ENCODE measurements at regions not wholly inside any gene's neighbourhood (a gene's known extent, or its start where the extent isn't known, plus 50 kb on each side); places are given as distances from the start of the nearest gene placed in this dataset.
A peak's percentile ranks its signal among the peaks of the same experiment; 100 is the strongest.

- H3K4me3 Mint-ChIP-seq (ENCODE audit: low read depth): no peak overlapping the region
Measured at GRCh38 chr9:695252-695651, 146.2 kb upstream of the DMRT1 start.

GRCh38 chr9:696332-697323 is 144.9 kb upstream of the DMRT1 start:
- Mint-ChIP-seq H3K27ac (peak overlapping the region; percentile 3), H3K4me3 (ENCODE audit: low read depth) (no peak overlapping the region), H3K9me3 (ENCODE audit: low read depth) (no peaks in the 10 kb centered on the region), H3K27me3 (no peaks in the 10 kb centered on the region), H3K36me3 (ENCODE audit: insufficient read depth) (peaks cover 3% of the 10 kb centered on the region), H3K4me1 (ENCODE audit: low read depth) (peaks cover 45% of the 10 kb centered on the region)
- no peak for DNase-seq (ENCODE audit: low spot score, unreplicated experiment)
- TF ChIP-seq CTCF (IDR thresholded peaks at IDR 0.05; ENCODE audit: unreplicated experiment): no peak

More at GRCh38 chr9:695252-695651, 146.2 kb upstream of the DMRT1 start:
- peaks cover 47% of the 10 kb centered on the region for H3K4me1 Mint-ChIP-seq (ENCODE audit: low read depth)
- H3K36me3 Mint-ChIP-seq (ENCODE audit: insufficient read depth): peaks cover 2% of the 10 kb centered on the region
- peak overlapping the region; percentile 76 for H3K27ac Mint-ChIP-seq
- TF ChIP-seq CTCF (IDR thresholded peaks at IDR 0.05; ENCODE audit: unreplicated experiment): no peak
- no peaks in the 10 kb centered on the region for H3K27me3 Mint-ChIP-seq
- H3K9me3 Mint-ChIP-seq (ENCODE audit: low read depth): no peaks in the 10 kb centered on the region
- no peak for DNase-seq (ENCODE audit: low spot score, unreplicated experiment)

GRCh38 chr9:698276-698675 is 143.2 kb upstream of the DMRT1 start:
- Mint-ChIP-seq H3K36me3 (ENCODE audit: insufficient read depth) (peaks cover 6% of the 10 kb centered on the region), H3K9me3 (ENCODE audit: low read depth) (no peaks in the 10 kb centered on the region), H3K4me3 (ENCODE audit: low read depth) (no peak overlapping the region), H3K4me1 (ENCODE audit: low read depth) (peaks cover 35% of the 10 kb centered on the region), H3K27ac (peak overlapping the region; percentile 21), H3K27me3 (no peaks in the 10 kb centered on the region)
- TF ChIP-seq CTCF (IDR thresholded peaks at IDR 0.05; ENCODE audit: unreplicated experiment): no peak
- no peak for DNase-seq (ENCODE audit: low spot score, unreplicated experiment)

GRCh38 chr9:698954-699353 is 142.5 kb upstream of the DMRT1 start:
- H3K4me3 Mint-ChIP-seq (ENCODE audit: low read depth): no peak overlapping the region

GRCh38 chr9:699396-699795 is 142.1 kb upstream of the DMRT1 start:
- Mint-ChIP-seq H3K27ac (no peak overlapping the region), H3K36me3 (ENCODE audit: insufficient read depth) (peaks cover 7% of the 10 kb centered on the region), H3K4me1 (ENCODE audit: low read depth) (peaks cover 26% of the 10 kb centered on the region), H3K27me3 (no peaks in the 10 kb centered on the region), H3K9me3 (ENCODE audit: low read depth) (no peaks in the 10 kb centered on the region), H3K4me3 (ENCODE audit: low read depth) (no peak overlapping the region)
- no peak for TF ChIP-seq CTCF (IDR thresholded peaks at IDR 0.05; ENCODE audit: unreplicated experiment)
- no peak for DNase-seq (ENCODE audit: low spot score, unreplicated experiment)

More at GRCh38 chr9:698954-699353, 142.5 kb upstream of the DMRT1 start:
- DNase-seq (ENCODE audit: low spot score, unreplicated experiment): no peak
- no peaks in the 10 kb centered on the region for H3K9me3 Mint-ChIP-seq (ENCODE audit: low read depth)
- no peak for TF ChIP-seq CTCF (IDR thresholded peaks at IDR 0.05; ENCODE audit: unreplicated experiment)
- no peaks in the 10 kb centered on the region for H3K27me3 Mint-ChIP-seq
- H3K36me3 Mint-ChIP-seq (ENCODE audit: insufficient read depth): peaks cover 6% of the 10 kb centered on the region
- H3K4me1 Mint-ChIP-seq (ENCODE audit: low read depth): peaks cover 29% of the 10 kb centered on the region
- peak overlapping the region; percentile 17 for H3K27ac Mint-ChIP-seq
